Glomerular visceral epithelial cell (primary cell): ENCODE measurements at regions not wholly inside any gene's neighbourhood (a gene's known extent, or its start where the extent isn't known, plus 50 kb on each side); places are given as distances from the start of the nearest gene placed in this dataset.

Experiments used
- DNase-seq: peaks from one replicate; pipeline ENCODE4 v3.0.0-alpha.2; 2016; ENCODE audit errors: extremely low spot score

DNA sequence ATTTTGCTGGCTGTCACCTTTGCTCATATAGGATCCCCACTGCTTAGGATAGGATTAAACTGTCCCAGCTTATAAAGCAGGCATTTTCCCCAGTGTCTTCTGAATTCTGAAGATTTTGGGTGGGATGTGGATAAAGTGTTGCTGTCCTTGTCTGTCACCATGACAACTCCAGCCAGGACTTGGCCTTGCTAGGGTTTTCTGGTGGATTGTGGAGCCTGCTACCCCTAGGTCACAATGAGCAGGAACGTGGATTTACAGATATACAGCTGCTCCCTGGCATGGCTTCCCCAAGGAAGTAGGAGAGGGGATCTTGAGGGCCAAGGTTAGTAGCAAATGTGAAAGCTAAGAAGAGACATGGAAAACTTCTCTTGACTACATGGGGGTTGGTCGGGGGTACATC lies 220.7 kb downstream of the WDR11 start:
- DNase-seq: no peak

DNA sequence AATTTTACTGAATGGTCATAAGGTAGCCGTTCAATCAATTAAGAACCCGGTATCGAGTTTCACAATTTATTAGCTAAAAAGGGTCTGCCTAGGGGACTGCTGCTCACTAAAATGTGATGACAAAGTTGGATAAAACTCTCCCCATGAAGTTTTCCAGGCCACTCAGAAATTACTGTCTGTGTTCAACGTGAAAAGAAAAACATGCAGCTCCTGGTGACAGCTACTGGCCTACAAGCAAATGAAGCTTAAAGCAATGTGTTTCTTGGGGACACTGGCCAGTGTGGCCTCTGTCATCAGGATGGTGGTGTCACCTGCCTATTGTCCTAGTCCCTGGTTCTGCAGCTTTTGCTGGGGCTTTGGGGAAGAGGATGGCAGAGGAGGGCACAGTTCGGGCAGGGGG lies 222.6 kb downstream of the WDR11 start:
- DNase-seq: no peak

DNA sequence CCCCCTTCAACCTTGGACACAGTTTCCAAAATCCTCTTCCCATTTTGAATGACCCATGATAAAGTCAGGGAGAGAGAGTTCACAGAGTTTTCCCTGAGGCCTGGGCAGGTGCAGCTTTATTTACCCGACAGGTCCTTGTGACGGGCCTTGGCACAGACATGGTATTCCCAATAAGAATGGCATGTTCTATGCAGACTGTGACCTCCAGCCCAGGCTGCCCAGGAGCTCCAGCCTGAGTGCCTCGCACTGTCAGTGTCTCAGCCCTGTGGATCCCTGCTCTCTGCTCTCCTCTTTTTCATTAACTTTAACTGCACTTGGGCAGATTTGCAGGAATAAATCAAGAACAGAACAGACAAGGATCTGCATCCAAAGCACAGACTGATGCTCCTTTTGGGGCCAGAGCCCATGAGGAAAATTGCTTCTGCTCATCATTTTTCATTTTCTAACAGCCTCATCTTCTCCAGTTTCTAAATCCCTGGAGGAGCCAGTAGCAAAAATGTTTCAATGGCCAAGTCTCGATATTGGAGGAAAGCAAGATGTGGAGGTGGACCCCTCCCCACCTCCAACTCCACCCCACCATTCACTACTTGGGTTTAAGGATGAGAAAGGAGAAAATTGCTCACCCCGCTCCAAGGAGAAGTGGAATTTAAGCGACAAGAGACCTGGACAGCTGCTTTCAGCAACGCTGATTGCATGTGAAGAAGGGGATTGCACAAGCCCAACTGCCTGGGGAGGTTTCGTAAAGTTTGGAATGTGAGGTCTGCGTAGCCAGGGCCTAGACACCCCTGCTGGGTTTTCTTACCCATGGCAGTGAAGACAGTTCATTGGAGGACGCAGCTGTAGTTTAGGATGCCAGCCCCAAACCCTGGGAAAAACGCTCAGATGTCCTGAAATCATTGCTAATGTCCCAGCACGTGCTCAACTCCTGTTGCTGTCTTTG lies 225.9 kb downstream of the WDR11 start:
- DNase-seq: no peak

DNA sequence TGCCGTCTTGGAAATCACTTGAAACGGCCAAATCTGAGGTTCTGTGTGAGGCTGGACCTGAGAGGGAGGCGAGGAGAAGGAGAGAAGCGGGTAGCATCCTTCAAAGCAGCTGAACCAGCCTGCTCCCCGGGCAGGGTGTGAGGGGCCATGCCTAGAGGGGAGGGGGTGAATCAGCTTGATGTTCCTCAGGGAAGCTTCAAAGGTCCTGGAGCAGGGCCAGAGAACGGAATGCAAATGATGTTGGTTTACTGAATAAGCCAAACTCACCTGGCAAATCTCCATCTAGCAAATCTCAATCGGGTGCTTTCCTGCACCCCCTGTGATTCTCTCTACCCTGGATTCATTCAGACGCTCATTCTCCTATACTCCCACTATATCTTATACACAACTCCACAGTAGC lies 226.9 kb downstream of the WDR11 start:
- DNase-seq: no peak

DNA sequence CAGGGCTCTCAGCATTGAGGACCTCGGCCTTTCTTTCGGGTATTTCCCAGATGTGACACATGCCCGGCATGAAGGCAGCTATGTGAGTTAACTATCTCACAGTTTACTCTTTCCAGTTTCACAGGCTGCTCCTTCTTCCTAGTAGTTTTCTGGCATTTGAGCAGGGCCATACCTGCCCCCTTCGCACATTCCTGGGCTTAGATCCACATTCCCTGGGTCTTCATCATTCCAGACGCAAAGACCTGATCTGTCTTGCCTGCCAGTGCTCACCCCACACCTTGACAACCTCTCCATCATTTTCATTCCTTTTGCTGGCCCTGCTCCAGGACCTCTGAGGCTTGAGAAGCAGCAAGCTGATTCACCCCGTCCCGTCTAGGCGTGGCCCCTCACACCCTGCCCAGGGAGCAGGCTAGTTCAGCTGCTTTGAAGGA lies 227.5 kb downstream of the WDR11 start:
- DNase-seq: no peak

DNA sequence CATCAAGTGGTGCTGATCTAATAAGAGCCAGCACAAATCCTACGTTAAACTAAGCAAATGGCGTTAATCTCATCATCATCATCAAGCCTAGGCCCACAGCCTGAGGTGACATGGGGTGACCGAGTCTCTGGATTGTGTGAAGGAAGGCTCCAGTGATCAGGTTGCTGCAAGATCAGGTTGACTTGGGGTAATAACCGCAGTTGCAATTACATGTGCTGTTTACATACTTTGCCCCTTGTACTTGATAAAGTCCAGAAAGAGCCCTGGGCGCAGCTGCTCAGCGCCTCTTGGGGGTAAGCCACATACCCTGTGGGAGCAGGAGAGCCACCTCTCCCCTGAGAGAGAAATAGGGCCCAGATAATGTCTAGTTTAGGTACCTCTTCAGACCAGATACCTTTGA lies 228.1 kb downstream of the WDR11 start:
- no peak for DNase-seq

DNA sequence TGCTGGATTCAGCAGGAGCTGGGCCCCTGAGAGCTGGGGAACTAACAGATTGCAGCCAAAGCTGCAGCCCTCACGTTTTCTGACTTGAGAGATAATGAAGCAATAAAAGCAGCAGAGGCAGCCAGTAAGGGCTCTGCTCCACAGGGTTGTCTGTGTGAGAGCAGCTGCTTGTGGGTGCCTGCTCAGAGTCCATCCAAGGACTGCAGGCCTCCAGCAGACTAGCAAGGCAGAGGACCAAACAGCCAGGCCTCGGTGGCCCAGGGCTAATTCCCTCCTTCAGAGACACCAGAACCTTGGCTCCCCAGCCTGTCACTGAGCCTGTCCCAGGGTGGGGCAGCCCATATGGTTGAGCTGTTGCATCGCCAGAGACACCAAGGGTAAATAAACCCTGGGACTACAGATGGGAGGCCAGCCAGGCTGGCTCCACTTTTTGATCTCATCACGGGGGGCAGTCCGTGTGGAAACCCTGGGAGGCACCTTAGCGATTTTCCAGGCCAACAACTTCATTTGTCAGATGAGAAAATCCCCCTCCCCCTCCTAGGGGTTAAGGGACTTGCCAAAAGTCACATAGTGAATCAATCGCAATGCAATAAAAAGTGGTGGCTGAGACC lies 229.2 kb downstream of the WDR11 start:
- no peak for DNase-seq

DNA sequence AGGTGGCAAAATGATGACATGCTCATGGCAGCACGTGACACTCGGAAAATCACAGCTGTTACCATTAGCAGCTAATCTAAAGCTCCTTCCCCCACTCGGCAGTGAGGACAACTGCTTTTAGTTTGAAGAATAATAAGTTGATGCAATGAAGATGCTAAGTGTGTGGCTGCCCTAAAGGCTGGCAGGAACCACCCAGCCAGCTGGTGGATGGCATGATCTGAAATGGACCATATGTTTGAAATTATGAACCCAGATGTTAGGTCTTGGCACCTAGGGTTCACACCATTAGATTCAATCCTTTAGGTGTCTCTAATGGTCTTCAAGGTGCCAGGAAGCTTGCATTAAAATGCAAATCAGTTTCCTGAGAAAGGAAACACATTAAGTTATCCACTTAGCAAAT lies 230.1 kb downstream of the WDR11 start:
- DNase-seq: no peak

DNA sequence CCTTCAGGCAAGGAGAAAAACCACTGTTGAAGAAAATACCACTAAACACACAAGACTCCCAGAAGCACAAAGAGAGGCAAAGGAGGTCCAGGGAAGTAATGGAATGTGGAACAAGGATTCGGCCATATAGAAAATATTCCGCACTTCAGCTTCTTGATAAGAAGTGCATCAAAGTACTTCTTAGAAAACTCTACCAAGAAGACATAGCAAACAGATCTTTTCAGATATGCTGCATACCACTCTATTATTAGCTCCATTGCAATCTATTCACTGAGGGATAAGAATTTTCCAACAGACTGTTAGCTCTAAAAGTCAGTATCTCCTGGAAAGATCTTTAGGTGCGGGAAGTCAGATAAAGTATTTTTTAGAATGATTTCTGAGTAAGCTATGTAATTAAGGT lies 231.8 kb downstream of the WDR11 start:
- DNase-seq: no peak

DNA sequence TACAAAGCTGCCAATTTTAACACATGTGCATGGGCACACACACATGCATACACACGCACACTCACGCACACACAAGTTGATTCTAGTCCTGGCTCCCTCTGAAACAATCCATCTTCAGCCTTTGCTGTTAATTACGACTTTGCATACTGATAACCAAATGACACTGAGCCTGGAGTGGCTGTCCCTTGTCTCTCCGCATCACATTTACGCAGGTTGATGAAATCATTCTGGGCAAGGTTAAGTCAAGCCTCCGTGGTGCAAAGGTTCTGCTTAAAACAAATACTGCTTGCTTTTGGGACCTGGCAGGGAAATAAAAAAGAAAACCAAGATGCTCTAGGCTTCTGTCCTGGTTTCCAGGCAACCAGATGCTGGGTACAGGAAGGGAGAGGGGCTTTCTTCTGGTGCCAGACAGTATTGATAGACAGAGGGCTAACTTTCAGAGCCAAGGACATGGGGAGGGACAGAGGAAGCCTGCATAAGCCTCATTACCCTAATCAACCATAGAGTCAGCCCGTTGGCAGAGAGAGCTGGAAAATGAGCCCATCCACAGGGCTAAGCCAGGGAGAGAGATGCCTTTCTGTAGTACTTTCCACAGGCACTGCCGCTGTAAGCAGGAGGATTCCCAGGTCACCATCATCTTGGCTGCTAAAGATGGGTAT lies 233.0 kb downstream of the WDR11 start:
- DNase-seq: no peak

DNA sequence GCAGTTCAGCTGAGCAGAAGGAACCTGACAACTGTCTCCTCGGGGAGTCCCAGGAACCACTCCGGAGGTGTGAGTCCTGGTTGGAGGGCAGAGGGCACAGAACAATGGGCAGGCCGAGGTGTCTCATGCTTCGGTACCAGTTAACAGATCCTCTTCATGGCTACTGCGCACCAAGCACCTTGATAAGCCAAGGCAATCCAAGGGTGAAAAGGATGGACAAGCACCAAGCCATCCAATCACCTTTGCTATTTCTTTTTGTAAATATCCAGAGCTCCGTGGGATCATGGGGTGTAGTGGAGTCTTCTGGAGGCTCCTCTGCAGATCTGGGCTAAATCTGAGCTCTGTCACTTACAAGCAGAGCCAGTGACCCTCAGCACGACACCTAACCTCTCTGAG lies 233.5 kb downstream of the WDR11 start:
- no peak for DNase-seq

DNA sequence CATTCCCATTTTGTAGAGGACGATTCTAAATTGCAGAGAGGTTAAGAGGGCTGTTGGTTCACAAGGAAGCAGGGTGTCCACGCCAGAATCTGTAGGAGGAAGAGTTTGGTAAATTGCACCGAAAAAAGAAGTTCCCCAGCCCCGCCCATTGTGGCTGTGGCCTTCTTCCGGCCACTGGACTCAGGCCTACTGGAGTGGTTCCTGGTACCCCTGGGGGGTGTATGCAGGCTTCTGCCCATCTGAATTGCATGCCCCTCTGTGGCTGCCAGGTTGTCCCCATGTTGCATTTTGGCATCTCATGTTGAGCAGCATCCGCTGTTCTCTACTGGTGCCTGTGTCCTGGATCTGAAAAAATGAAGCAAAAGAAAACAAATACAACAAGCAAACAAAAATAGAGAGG lies 234.2 kb downstream of the WDR11 start:
- no peak for DNase-seq

DNA sequence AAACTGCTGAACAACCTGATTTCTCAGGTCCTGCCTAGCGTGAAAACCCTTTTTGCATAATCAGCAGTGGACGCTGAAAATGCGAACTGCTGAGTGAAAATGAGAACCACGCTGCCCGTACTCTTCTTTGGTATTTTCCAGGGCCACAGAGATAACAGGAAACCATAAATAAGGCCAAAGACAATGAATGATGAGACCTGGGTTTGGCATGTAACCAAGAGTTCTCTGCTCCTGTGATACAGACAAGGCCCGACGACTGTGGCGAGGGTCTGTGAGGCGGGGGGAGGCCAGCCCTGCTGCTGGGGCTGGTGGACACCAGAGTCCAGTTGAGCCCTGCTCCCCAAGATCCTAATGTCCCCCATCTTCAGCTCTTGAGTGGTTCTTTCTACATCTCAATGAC lies 236.0 kb downstream of the WDR11 start:
- no peak for DNase-seq

DNA sequence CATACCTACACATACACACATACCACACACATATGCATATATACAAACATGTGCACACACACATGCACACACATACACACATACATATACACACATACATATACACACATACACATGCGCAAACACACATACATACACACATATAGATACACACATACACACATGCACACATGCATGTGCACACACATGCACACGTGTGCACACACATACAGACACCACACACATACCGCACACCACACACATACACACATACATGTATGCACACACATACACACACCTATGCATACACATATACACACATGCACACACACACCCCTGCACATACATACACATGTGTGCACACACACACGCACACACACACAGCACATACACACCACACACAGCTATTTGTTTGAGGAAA lies 236.5 kb downstream of the WDR11 start:
- no peak for DNase-seq

DNA sequence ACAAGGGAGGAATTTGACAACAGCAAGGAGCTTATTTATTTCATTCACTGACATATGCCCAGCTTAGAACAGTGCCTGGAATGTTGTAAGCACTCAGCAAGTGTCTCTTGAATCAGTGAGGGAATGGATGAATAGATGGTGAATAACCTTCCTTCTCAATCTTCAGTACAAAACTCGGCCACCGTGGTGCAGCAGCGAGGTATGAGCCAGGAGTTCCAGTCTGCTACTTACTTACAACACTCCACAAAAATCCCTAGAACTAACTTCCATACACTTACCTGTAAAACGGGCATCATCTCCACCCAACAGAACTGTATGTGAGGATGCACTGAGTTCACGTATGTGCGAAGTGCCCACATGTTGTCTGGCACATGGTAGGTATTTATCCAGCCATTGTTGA lies 237.4 kb downstream of the WDR11 start:
- DNase-seq: no peak

DNA sequence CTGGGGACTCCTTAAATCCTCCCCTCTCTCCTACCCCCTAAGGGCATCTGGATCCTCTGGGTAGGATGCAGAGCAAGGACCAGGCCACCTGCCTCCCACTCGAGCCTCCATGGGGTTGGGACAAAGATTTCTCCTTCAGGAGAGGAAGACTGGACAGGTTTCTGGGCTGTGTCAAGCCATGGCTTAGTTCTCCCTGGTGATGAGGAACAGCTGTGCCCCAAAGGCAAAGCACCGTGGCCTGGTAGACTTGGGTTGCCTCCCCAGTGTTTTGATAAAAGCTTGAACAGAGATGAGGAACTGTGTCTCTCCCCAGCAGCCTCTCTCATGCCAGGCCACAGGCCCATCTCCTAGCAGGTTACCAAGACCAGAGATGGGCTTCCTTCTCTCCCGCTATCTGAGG lies 238.3 kb downstream of the WDR11 start:
- no peak for DNase-seq

DNA sequence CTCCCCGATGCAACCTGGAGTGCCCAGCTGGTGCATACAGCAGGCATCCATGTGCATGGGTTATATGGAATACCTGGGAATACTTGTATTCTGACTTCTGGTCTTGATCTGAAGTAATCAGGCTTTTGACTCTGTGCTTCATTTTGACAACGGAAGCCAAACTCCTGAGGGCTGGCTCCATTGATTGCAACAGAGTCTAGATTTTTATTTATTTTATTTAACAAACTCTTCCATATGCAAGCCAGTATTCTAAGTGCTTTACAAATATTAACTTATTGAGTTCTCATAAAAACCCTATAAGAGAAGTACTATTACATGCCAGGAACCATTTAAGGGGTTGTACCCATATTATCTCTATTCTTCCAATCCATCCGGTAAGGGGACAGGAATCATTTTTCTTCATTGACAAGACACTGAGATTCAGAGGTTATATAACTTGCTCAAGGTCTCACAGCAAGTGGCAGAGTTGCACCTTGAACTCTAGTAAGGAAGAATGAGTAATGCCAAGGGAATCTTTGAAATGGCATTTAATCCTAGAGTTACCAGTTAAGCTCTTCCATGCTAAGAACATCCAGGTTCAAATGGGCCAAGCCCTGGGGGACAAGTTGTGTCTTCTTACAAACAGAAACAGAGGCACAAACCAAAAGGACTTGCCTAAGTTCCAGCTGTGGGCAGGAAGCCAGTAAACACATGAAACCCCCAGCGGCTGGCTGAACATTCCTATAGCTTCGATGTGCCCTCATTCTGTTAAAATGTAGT lies 241.0 kb downstream of the WDR11 start:
- no peak for DNase-seq

DNA sequence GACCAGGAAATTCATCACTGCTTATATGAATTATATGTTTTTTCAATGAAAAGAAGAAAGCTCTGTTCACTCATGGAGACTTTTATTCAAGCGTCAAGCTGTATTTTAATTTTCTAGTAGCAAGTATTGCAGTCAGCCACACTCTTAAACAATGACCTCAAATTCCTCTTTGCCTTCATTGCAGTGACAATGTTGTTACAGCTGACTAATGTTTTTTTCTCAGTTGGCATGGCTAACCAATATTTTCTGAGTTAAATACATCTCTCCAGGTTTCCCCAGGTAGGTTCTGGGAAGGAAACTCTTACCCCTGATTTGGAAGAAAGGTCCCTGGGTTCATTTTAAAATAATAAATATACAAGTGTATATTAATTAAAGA lies 241.5 kb downstream of the WDR11 start:
- no peak for DNase-seq

DNA sequence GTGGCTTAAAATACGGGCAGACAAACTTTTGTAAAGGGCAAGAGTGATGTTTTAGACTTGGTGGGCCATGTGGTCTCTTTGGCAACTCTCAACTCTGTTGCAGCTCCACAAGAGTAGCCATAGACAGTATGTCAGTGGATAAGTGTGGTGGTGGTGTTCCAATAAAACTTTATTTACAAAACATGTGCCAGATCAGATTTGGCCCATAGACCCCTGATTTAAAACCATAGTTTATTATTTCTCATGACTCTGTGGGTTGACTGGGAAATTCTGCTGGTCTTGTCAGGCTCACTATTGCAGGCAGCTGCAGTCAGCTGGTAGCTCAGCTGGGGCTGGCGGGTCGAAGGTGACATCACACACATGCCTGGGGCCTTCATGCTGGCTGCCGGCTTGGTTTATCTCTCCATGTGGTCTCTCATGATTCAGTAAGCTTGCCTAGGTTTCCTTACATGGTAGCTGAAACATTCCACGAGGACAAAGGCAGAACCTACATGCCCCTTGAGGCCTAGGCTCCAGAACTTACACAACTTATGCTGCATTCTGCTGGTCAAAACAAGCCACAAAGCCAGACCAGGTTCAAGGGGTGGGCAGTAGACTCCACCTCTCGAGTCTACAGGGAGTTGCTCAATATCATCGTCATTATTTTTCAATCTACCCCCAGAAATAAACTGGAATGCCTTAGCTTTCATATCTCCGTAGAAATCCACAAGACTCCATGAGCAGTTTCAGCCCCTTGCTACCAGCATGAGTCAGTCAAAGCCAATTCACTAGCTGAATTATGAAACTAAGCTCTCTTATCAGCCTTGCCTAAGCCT lies 245.7 kb downstream of the WDR11 start:
- no peak for DNase-seq

DNA sequence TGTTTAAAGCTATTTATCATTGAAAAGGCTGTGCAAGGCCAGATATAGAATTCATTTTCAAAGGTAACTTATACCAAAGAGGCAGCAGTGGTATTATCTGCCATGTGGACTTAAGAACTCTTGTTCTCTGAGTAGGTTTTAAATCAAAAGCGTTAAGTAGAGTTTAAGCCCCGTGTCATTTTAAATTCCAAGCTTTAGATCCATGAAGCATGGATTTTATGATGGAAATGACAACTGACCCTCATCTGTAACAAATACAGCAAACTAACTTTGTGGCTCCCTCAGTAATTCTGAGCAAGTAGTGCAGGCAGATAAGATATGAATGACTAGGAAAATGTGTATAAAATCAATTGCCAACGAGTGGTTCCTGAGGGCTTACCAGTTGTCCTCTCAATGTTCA lies 247.0 kb downstream of the WDR11 start:
- no peak for DNase-seq

DNA sequence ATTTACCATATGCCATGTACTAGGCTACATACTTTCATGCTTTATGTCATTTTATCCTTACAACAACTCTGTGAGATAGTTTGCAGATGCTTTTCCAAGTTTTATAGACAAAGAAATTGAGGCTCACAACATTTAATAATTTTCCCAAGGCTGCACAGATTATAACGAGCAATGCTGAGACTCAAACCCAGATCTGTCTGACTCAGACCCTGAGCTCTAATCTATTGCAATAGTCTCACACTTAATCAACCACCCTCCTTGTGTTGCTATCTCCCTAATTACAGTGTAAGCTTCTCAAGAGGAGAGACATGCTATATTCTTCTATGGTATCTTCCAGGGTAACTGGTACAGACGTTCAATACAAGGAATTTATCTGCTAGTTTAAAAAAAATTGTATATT lies 247.6 kb downstream of the WDR11 start:
- no peak for DNase-seq
